H1 (cell line): ENCODE measurements at regions not wholly inside any gene's neighbourhood (a gene's known extent, or its start where the extent isn't known, plus 50 kb on each side); places are given as distances from the start of the nearest gene placed in this dataset.

Experiments
- CREB1 ChIP-seq: IDR thresholded peaks from 2 replicates; pipeline ENCODE4 v1.6.1; 2012; ENCODE audit warnings: inconsistent platforms
- KDM5A ChIP-seq: fragments of 200-600 bp; IDR thresholded peaks from 2 replicates; pipeline ENCODE4 v1.7.1; 2012; ENCODE audit warnings: mild to moderate bottlenecking, low read length, inconsistent platforms, mixed read lengths
- NANOG ChIP-seq: IDR thresholded peaks from 2 replicates; pipeline ENCODE4 v1.6.1; 2011; ENCODE audit warnings: low read length, low read depth, mild to moderate bottlenecking, inconsistent platforms; ENCODE audit not compliant: insufficient read depth, poor library complexity, severe bottlenecking
- RNF2 ChIP-seq: fragments of 200-900, 300-1000 bp; sonication (generic); IDR thresholded peaks from 2 replicates; pipeline ENCODE4 v1.7.1; 2016; ENCODE audit warnings: borderline replicate concordance, low read depth, mild to moderate bottlenecking, antibody characterized with exemption, low read length; ENCODE audit not compliant: poor library complexity, severe bottlenecking; ENCODE audit errors: missing control alignments
- SAP30 ChIP-seq: fragments of 300-600 bp; sonication (generic); IDR thresholded peaks from 2 replicates; pipeline ENCODE4 v1.7.1; 2012; ENCODE audit warnings: low read length, moderate library complexity, mild to moderate bottlenecking, inconsistent platforms; ENCODE audit not compliant: insufficient read depth, insufficient replicate concordance
- SP2 ChIP-seq: IDR thresholded peaks from 2 replicates; pipeline ENCODE4 v1.6.1; 2012; ENCODE audit warnings: mild to moderate bottlenecking, low read length, inconsistent platforms

- no peak for TF ChIP-seq NANOG
- no peak for TF ChIP-seq CREB1
- TF ChIP-seq SP2, result no peak
- no peak for TF ChIP-seq SAP30
- no peak for TF ChIP-seq RNF2
- TF ChIP-seq KDM5A, result no peak
These were observed 168.2 kb upstream of the CADM1 start (continued) for GRCh38 chr11:115672412-115672811.
